Stimulated activated CD4-positive, alpha-beta T cell treated with anti-CD3 and anti-CD28 coated beads, TNF-alpha, amount 100 ng/mL, for 1 hour (primary cell): ENCODE measurements at regions not wholly inside any gene's neighbourhood (a gene's known extent, or its start where the extent isn't known, plus 50 kb on each side); places are given as distances from the start of the nearest gene placed in this dataset.

Experiments
- DNase-seq, 3 donors: peaks; one replicate each; pipeline ENCODE4 v3.0.0-alpha.2; 2020; ENCODE audit warnings: low read depth in 3 of 3, low spot score in 1 of 3

GRCh38 chr5:152855441-152855840 lies 450.4 kb upstream of the NMUR2 start:
- DNase-seq: no peak

GRCh38 chr5:152861231-152861630 lies 456.2 kb upstream of the NMUR2 start:
- DNase-seq: no peak

- no peak for DNase-seq
These were observed 459.4 kb upstream of the NMUR2 start for GRCh38 chr5:152864447-152864846.

- DNase-seq: no peak
These were observed 459.9 kb upstream of the NMUR2 start for GRCh38 chr5:152864991-152865390.

- DNase-seq: no peak
These were observed 464.9 kb upstream of the NMUR2 start for GRCh38 chr5:152869971-152870370.

- DNase-seq: no peak
These were observed 477.5 kb upstream of the NMUR2 start for GRCh38 chr5:152882621-152883020.

GRCh38 chr5:152883066-152883775 lies 478.1 kb upstream of the NMUR2 start:
- no peak for DNase-seq

GRCh38 chr5:152884006-152884405 lies 478.9 kb upstream of the NMUR2 start:
- no peak for DNase-seq

GRCh38 chr5:152900332-152900731 lies 495.3 kb upstream of the NMUR2 start:
- no peak for DNase-seq

GRCh38 chr5:152901754-152902153 lies 496.7 kb upstream of the NMUR2 start:
- DNase-seq: no peak

- no peak for DNase-seq
These were observed 500.2 kb upstream of the NMUR2 start for GRCh38 chr5:152905286-152905685.

GRCh38 chr5:152907488-152908245 lies 502.6 kb upstream of the NMUR2 start:
- no peak for DNase-seq

- DNase-seq: no peak
These were observed 507.8 kb upstream of the NMUR2 start for GRCh38 chr5:152912924-152913323.

GRCh38 chr5:152932621-152933020 lies 527.5 kb upstream of the NMUR2 start:
- DNase-seq: no peak

GRCh38 chr5:152933056-152933455 lies 528.0 kb upstream of the NMUR2 start:
- DNase-seq: no peak

- DNase-seq: no peak
These were observed 533.6 kb upstream of the NMUR2 start for GRCh38 chr5:152938630-152939029.

GRCh38 chr5:152942633-152943336 lies 537.7 kb upstream of the NMUR2 start:
- no peak for DNase-seq

- no peak for DNase-seq
These were observed 536.5 kb upstream of the GRIA1 start for GRCh38 chr5:152953788-152954483.

GRCh38 chr5:152956943-152957613 lies 533.4 kb upstream of the GRIA1 start:
- no peak for DNase-seq

- no peak for DNase-seq
These were observed 512.2 kb upstream of the GRIA1 start for GRCh38 chr5:152978141-152978835.
